KBM-7 (cell line): ENCODE measurements at regions not wholly inside any gene's neighbourhood (a gene's known extent, or its start where the extent isn't known, plus 50 kb on each side); places are given as distances from the start of the nearest gene placed in this dataset.
A peak's percentile ranks its signal among the peaks of the same experiment; 100 is the strongest.
"Not testable (repeated sequence)": the region's sequence is repeated elsewhere in the genome, so short reads cannot be mapped to it uniquely, and the experiment has no call there.

ENCODE experiments used
- DNase-seq: peaks from one replicate; pipeline ENCODE4 v3.0.0-alpha.2; 2015
- in situ Hi-C: fragments of 300-500 bp; cut with MboI; formaldehyde crosslinking; loops from 2 replicates; pipeline ENCODE4 v1.14.3; 2020; ENCODE audit warnings: low sequenced_read_pairs, low pct_unique_long_range_greater_than_20kb, mixed read lengths

GRCh38 chr12:31797230-31797872 lies 68.5 kb upstream of the AMN1 start:
- no peak for DNase-seq
- in situ Hi-C loops, result no loop called here

- in situ Hi-C loops, result no loop called here
- no peak for DNase-seq
Observed at GRCh38 chr12:31796270-31796951, 67.6 kb upstream of the AMN1 start.

- DNase-seq, result no peak
- in situ Hi-C loops, result no loop called here
Observed at GRCh38 chr12:31794745-31795144, 65.9 kb upstream of the AMN1 start.

GRCh38 chr12:31791265-31791664 lies 62.4 kb upstream of the AMN1 start:
- DNase-seq, in situ Hi-C loops: not testable (repeated sequence)

GRCh38 chr12:31790759-31791158 lies 61.9 kb upstream of the AMN1 start:
- no peak for DNase-seq
- in situ Hi-C loops, result no loop called here

- in situ Hi-C loops, result no loop called here
Observed at GRCh38 chr12:31785318-31785717, 56.5 kb upstream of the AMN1 start.

GRCh38 chr12:31783996-31784645 lies 55.3 kb upstream of the AMN1 start:
- in situ Hi-C loops, result no loop called here
- DNase-seq, result peak; percentile 31

More at GRCh38 chr12:31785318-31785717, 56.5 kb upstream of the AMN1 start:
- DNase-seq, result no peak

GRCh38 chr12:31783556-31783955 lies 54.7 kb upstream of the AMN1 start:
- no peak for DNase-seq
- in situ Hi-C loops, result no loop called here

GRCh38 chr12:31781894-31782540 lies 53.2 kb upstream of the AMN1 start:
- in situ Hi-C loops, result no loop called here

GRCh38 chr12:31780096-31780495 lies 51.3 kb upstream of the AMN1 start:
- in situ Hi-C loops, result no loop called here
- no peak for DNase-seq

More at GRCh38 chr12:31781894-31782540, 53.2 kb upstream of the AMN1 start:
- DNase-seq, result no peak

- in situ Hi-C loops, result no loop called here
- DNase-seq, result no peak
Observed at GRCh38 chr12:31778687-31779086, 49.9 kb upstream of the AMN1 start.
